ENCODE measurements at regions not wholly inside any gene's neighbourhood (a gene's known extent, or its start where the extent isn't known, plus 50 kb on each side); places are given as distances from the start of the nearest gene placed in this dataset.

DNA sequence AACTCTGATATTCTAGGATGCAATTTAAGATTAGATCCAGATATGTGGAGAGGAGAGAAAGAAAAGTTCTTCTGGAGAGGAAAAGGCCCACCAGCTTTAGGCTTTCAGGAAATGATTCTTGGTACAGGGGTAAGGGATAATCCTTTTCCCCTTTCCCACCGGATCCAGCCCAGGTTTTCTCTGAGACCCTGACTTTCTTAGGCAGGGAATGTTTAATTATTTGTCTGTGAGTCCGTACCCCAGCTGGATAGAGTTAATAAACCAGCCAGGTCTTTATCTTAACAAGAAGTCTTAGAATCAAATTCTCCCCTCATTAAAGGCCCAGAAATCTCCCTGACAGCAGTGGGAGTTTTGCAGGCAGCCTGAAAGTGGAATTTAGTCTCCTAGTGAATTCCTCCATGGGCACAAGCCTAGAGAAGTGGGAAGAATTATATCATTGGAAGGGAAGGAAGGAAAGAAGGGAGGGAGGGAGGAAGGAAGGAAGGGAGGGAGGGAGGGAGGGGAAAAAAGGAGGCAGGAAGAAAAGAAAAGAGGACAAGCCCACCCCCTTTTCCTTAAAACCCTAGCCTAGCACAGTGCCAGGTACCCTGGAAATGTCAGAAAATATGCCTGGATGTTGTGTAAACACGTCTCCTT is 189.0 kb downstream of the PLPP3 start:
- DNase-seq, result no peak

GRCh38 chr1:56389813-56390212 is 189.6 kb downstream of the PLPP3 start:
- DNase-seq, result no peak

DNA sequence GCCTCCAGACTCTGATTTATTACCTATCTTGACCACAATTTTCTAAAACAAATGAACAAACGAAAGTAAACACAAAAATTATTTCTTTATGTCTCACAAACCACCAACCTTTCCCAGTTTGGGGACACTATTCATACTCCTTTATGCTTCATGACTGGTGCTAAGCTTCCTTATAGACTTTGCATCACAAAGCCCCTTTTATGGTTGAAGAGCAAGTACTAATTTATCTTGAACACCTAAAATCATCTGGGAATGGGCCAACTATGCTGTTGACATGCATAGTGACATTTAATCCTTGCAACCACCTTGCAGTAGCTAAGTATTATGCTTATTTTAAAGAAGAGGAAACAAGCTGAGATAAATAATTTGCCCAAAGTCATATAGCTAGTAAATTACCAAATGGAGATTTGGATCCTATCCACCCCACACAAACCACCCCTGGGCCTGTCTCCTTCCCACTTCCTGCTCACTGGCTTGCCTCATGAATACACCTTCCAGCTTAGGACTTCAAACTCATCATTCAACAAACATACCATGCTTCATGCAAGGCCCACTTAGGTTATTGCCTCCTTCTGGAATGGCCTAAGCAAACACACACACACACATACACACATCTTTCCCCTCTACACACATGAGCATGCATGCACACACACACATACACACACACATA is 192.2 kb downstream of the PLPP3 start:
- no peak for DNase-seq

- no peak for DNase-seq
Observed at GRCh38 chr1:56385314-56385713, 194.0 kb downstream of the PLPP3 start.

DNA sequence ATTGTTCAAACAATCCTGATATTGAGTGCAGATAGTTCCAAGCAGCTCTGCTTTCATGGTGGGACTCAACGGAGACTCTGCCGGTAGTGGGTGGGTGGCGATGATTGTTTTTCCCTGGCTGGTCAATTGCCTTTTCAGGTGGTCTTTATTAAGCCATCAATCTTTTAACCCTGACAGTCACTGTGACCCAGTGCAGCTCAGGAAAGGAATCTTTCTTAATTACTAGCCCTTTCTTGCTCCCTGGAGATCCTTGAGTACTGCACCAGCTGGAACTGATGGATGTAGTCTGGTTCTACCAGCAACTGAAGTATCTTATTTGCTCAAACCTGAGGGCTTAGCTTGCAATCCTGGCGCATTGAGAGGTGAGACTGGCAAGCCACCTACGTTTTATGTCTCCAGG is 196.4 kb downstream of the PLPP3 start:
- DNase-seq, result no peak

DNA sequence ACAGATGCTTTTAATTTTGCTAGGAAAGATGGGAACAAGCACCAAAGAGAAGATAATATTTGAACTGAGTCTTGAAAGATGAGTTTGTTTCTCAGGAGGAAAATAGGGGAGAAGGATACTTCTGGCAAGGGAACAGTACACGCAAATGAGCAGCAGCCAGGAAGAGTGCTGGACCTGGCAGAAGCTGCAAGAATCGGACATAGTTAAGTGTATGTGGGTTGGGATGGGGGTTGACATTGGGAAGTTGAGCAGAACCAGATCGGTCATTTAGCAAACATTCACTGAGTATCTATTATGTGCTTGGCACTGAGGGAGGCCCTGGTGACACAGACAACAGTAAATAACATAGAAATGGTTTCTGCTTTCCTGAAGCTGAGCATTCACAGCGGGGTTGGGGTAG is 198.8 kb downstream of the PLPP3 start:
- no peak for DNase-seq

- DNase-seq, result no peak
Observed at GRCh38 chr1:56378341-56379070, 200.9 kb downstream of the PLPP3 start.

DNA sequence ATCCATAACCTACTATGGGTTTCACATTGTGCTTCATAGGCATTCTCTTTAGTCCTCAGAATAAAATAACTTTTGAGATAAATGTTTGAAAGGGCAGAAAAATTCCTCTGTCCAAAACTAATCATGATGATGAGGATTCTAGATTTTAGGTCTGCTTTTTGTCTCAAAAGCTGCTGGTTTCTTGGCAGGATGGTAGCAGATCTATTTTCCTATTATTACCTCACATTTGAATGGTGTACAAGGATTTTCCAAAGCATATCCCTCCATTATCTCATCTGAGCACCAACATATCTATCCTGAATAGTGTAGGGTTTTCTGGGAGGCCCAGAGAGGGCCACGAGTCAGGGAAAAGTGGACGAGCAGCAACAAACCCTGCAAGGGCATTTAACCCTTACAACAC is 201.9 kb downstream of the PLPP3 start:
- no peak for DNase-seq

DNA sequence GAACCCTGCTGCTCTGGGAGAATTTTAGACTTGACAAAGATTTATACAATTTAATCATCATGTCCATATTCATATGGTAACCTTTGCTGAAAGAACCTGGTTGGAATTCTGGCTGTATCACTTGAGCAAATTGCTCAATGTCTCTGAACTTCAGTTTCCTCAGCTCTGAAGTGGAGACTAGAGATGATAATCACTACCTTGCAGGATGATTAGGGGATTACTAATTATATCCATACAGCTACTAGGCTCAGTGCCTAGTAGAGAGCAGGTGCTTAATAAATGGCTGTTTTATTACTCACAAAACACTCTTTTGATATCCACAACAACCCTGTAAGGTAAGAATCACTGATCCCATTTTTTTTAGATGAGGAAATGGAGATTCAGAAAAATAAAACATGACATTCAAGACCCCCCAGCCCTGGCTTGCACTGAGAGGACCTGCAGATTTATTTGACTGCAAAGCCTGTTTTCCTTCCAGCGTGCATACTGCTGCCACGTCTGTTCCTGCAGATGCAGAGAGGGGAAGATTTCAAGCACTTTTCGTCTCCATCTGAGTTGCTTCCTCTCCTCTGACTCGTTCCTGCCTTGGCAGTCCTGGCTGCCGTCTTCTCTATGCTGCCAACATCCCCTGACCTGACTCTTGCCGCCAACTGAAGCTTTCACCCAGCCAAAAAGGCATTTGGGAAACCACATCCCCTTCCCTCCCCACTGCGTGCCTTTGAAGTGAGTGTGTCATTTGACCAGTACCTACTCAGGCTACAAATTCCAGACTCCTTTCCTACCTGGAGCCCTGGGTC is 203.0 kb downstream of the PLPP3 start:
- DNase-seq, result no peak

- no peak for DNase-seq
Observed at GRCh38 chr1:56375326-56375804, 204.0 kb downstream of the PLPP3 start.

DNA sequence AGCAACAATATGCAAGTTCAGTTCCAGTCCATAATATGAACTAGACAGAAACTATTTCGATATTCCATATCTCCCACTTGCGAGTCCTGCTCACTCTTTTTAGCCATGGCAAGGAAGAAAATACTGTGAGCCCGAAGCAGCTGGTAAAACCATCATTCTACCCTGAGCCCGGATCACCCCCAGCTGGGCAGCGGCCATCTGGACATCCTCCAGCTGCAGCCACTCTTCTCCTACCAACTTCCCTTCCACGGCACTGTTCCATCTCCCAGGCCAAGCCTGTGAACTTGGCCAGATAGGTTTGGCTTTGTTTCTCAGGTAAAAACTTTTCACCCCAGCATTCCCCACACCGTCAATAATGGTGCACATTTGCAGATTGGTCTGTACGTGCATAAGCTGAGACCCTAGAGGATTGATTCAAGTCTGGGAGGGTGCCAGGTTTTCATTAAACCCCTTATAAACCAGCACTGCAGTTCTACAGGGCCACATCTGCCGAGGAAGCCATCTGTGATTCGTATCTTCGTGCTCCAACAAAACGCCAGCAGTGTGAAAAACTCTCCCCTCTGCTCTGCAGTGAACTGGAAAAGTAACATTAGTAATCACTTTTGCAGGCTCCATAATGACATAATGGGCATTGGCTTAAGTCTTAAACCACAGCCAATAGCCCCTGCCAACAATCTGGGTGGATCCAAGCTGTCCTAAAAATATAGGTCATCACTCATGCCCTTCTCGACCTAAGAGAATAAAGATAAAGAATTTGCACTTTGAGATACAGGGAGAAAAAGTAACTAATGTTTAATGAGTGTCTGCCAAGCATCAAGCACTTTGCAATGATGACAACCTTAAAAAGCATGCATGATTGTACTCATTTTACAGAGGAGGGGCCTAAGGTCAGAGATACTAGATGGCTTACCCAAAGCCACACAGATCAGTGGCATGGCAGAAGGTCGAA is 205.1 kb downstream of the PLPP3 start:
- DNase-seq, result no peak

DNA sequence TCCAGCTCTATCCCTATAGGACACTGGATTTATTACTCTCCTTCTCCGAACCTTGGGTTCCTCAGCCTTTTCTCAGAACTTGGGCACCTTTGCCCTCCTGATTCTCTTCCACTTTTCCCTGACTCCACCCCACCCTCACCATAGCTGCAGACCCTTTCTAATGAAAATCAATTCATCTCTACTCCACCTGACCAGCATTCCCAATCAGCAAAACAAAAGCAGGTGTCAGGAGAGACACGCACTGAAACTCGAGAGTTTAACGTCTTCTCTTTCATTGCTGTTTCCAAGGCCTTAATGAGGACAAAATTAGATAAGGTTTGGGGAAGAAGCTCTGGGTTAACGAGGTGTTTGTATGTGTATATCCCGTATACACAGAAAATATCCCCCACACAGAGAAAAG is 208.8 kb downstream of the PLPP3 start:
- DNase-seq, result no peak

DNA sequence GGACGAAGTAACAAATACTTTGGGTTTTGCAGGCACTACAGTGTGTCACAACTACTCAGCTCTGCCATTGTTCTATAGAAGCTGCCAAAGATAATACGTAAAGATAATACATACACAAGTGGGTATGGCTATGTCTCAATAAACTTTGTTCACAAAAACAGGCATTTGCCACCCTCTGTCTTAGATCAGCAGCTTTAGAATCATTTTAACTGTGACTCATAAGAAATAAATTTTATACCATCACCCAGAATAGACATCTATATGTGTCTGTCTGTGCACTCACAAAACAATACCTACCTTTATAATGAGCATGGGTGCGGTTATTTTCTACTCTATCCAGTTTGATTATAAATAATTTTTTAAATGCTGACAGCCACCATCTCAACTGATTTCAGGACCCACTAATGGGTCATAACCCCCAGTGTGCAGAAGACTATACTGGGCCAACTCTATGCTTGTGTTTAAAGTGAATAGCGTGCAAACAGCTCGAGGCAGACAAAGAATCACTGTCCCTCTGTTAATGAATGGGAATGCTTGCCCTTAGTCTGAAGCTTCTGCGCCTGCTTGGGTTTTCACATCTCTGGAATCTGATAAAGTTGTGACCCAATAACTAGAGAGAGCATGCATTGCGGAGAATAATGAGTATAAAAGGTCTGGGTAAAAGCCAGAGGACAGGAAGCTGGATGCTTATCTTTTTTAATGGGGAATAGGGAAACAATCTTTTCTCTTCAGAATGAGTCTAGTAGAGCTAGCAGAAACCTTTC is 216.2 kb downstream of the PLPP3 start:
- no peak for DNase-seq

DNA sequence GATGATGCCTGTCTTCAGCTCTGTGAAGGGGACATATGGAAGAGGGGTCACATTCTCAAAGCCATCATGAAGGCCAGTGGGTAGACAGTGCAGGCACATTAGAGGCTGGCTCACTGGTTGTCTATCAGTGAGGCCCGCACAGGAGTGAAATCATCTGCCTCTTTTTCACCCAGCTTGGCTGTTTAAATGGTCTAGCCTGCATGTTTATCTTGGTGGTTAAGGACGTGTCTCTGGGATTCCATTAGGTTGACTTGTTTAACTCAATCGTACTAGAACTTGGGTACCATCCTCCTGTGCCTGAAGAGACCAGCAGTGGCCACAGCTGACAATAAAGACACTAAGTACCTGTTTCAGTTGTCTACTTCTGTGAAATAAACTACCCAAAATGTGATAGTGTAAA is 219.3 kb downstream of the PLPP3 start:
- no peak for DNase-seq

DNA sequence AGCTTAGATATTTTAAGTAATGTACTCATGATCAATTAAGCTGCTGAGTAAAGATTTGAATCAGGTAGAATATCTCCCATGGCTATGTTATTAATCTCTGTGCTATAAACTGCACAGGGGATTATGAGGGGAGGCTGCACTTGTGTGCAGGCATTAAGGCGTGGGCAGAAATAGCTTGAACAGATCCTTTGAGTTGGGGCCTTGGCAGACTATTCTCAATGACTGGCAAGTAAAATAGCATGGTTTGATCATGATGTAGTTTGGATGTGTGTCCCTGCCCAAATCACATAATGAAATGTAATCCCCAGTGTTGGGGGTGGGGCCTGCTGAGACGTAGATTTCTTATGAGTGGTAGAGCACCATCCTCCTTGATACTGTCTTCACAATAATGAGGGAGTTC is 220.3 kb downstream of the PLPP3 start:
- DNase-seq, result no peak

DNA sequence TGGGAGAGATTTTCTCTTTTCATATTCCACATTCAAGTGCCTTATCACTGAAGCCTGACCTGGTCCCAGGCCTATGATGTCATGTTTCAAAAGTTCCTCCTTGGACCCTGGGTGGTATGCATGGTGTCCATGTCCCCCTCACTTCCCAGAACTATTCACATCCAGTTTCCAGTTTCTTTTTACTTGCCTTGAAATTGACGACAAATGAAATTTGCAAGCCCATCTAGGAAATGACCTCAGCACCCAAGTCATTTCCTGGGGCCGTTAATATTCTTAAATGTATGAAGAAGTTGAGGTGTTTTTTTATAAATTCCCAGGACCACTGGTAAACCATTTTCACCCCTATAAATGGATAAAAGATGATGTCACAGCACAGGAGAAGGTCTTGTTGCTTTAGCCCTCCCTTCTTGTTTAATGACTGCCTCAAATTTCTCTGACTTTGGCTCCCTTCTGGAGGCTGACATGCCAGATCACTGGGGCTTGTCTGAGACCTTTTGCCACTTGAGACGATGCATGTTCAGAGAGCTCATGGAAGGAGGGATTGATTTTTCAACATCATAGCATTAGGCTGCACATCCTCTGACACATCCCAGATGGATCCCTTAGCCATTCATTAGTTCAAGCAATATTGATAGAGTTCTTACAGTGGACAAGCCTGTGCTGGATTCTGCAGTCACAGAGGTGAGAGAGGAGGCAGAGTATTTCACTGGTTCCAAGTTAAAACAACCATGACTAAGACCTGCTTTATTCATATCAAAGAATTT is 221.3 kb downstream of the PLPP3 start:
- DNase-seq, result no peak

- no peak for DNase-seq
Observed at GRCh38 chr1:56356376-56356990, 222.9 kb downstream of the PLPP3 start.

DNA sequence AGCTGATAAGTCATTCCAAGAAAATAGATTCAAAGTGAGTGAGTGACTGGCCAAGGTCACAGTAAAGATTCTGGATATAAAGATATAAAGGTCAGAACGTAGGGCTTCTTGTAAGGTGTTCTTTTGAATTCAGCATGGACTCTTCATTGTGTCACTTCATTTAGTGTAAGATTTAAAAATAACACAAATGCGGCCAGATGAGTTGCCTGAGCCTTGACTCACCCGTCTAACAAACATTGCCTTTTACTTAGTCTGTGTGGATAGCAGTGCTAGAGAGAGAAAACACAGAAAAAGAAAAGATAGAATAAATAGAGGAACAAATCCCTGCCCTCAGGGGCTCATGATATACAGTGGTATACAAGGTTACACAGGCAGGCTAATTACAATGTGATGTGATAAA is 223.4 kb downstream of the PLPP3 start:
- DNase-seq, result no peak

DNA sequence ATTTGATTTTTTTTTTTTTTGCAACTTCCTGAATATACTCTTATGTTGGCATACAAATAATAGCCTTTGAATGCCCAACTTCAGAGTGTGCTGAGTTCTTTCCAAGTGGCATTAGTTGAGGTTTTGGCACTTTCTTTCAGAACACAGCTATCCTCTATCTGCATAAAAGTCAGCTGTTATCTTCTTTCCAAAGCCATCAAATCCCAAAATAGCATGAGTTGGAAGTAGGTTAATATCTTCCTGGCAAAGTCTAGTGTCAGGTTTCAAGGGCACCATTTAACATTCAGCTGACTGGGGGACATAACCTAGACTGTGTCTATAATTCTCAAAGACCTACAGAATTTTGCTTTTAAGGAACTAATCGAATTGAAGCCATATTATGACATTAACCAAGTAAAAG is 223.9 kb downstream of the PLPP3 start:
- no peak for DNase-seq

DNA sequence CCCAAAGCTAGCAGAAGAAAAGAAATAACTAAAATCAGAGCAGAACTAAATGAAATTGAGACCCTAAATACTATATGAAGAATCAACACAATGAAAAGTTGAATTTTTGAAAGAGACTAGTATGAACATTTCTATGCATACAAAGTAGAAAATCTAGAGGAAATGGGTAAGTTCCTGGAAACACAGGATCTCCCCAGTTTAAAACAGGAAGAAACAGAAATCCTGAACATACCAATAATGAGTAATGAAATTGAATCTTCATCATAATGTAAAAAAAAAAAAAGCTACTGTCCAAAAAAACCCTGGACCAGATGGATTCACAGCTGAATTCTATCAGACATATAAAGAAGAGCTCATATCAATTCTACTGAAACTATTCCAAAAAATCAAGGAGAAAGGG is 233.5 kb downstream of the PLPP3 start:
- DNase-seq, result no peak

All from CD4-positive, alpha-beta T cell treated with Interleukin-12 subunit alpha and Interleukin-12 subunit beta, for 1 hour (primary cell).